HepG2 (cell line): ENCODE measurements at regions not wholly inside any gene's neighbourhood (a gene's known extent, or its start where the extent isn't known, plus 50 kb on each side); places are given as distances from the start of the nearest gene placed in this dataset.

ENCODE experiments used
- ATAC-seq: fragments of 200-7000 bp; cut with Tn5 transposase; 3 replicates; pipeline ENCODE4 v1.9.1; 2020; ENCODE audit warnings: mild to moderate bottlenecking, moderate library complexity
- BruUV-seq: library from RNA; stranded (reverse); fragments of 400-500 nt; replicated peaks from 2 replicates; lab custom pipeline; 2021; lab: Mats Ljungman, UMichigan
- CTCF ChIA-PET: fragments of 300-600 bp; formaldehyde crosslinking; extraction: SDS; loops from one replicate; lab custom pipeline; 2021; ENCODE audit warnings: low total read pairs, inconsistent platforms, low intra/inter-chr PET ratio; lab: Yijun Ruan, JAX
- POLR2A ChIA-PET: fragments of 350-600 bp; sonication (Branson Sonifier 250); formaldehyde crosslinking; loops from one replicate; lab custom pipeline; 2020; ENCODE audit warnings: antibody characterized with exemption, inconsistent platforms; lab: Yijun Ruan, JAX
- DNase-seq: peaks from one replicate; pipeline ENCODE4 v3.0.0-alpha.2; 2015; ENCODE audit warnings: low spot score
- FAIRE-seq: peaks from 3 replicates; lab custom pipeline; 2011; peaks lifted over from hg19 to GRCh38; lab: Jason Lieb, UNC
- H2AFZ ChIP-seq: one replicate; pipeline ENCODE4 v1.6.1; 2011; ENCODE audit warnings: low read length, inconsistent platforms
- H3K27ac ChIP-seq: fragments of 300-600 bp; 3 replicates; pipeline ENCODE4 v1.8.0; 2011; ENCODE audit warnings: mixed run types, mild to moderate bottlenecking, mixed read lengths, low read length, inconsistent platforms; ENCODE audit not compliant: insufficient read depth; ENCODE audit errors: extremely low read length
- H3K27me3 ChIP-seq, 2 experiments: fragments of 200-600 bp in 1 of 2; 2 replicates in 1 of 2; 3 replicates in 1 of 2; pipeline versions ENCODE4 v1.6.0 to v1.8.0; 2011; ENCODE audit warnings: low read length in 2 of 2, mild to moderate bottlenecking in 2 of 2, moderate library complexity in 2 of 2, inconsistent platforms in 1 of 2; ENCODE audit not compliant: insufficient read depth in 2 of 2, control insufficient read depth in 1 of 2
- H3K36me3 ChIP-seq, 2 experiments: fragments of 200-600 bp in 1 of 2; replicated peaks in 1 of 2; 2 replicates in 1 of 2; 3 replicates in 1 of 2; pipeline versions ENCODE4 v1.5.1 to v1.8.0; 2011; ENCODE audit warnings: low read length in 2 of 2, inconsistent platforms in 1 of 2; ENCODE audit not compliant: insufficient read depth in 2 of 2, control insufficient read depth in 1 of 2
- H3K4me1 ChIP-seq: 2 replicates; pipeline ENCODE4 v1.5.1; 2012; ENCODE audit warnings: low read length, inconsistent platforms; ENCODE audit not compliant: insufficient read depth
- H3K4me2 ChIP-seq: 2 replicates; pipeline ENCODE4 v1.6.0; 2011; ENCODE audit warnings: low read depth, low read length, inconsistent platforms
- H3K4me3 ChIP-seq, 3 experiments: fragments of 200-600 bp in 1 of 3; sonication (generic), shearing (Covaris generic) in 1 of 3; replicated peaks in 1 of 3; 2 replicates each; pipeline ENCODE4 v1.5.1; 2011 to 2016; ENCODE audit warnings: low read length in 3 of 3, inconsistent platforms in 2 of 3, low read depth in 2 of 3, mild to moderate bottlenecking in 2 of 3, control low read depth in 1 of 3, mixed read lengths in 1 of 3; ENCODE audit not compliant: insufficient read depth in 1 of 3
- H3K79me2 ChIP-seq: one replicate; pipeline ENCODE4 v1.6.1; 2011; ENCODE audit warnings: low read length, inconsistent platforms; ENCODE audit not compliant: insufficient read depth
- H3K9ac ChIP-seq: 2 replicates; pipeline ENCODE4 v1.6.0; 2011; ENCODE audit warnings: mild to moderate bottlenecking, low read depth, low read length, inconsistent platforms; ENCODE audit not compliant: insufficient read depth
- H3K9me3 ChIP-seq: 2 replicates; pipeline ENCODE4 v1.5.1; 2012; ENCODE audit warnings: mild to moderate bottlenecking, low read length
- H4K20me1 ChIP-seq: 2 replicates; pipeline ENCODE4 v1.6.0; 2011; ENCODE audit warnings: inconsistent platforms, mild to moderate bottlenecking, low read length, moderate library complexity; ENCODE audit not compliant: insufficient read depth
- ARNTL ChIP-seq: sonication (generic); formaldehyde crosslinking; IDR thresholded peaks from 2 replicates; pipeline ENCODE4 v1.4.0; 2020; ENCODE audit warnings: mild to moderate bottlenecking, missing genetic modification reagents
- KDM3A ChIP-seq: IDR thresholded peaks from 2 replicates; pipeline ENCODE4 v1.6.1; 2018; ENCODE audit warnings: low read depth, missing compliant biosample characterization
- NR2F1 ChIP-seq, 2 experiments: fragments of 450-650 bp in 1 of 2; formaldehyde crosslinking in 1 of 2; IDR thresholded peaks; 2 replicates each; pipeline versions ENCODE4 v1.5.0 to v1.6.1; 2016 to 2020; ENCODE audit warnings: mild to moderate bottlenecking in 1 of 2, missing compliant biosample characterization in 1 of 2, missing genetic modification reagents in 1 of 2, moderate library complexity in 1 of 2
- ZBTB7A ChIP-seq: sonication (generic); formaldehyde crosslinking; IDR thresholded peaks from 2 replicates; pipeline ENCODE4 v1.8.0; 2022; ENCODE audit warnings: mild to moderate bottlenecking, missing genetic modification reagents
- ZNF781 ChIP-seq: sonication (generic); formaldehyde crosslinking; IDR thresholded peaks from 2 replicates; pipeline ENCODE4 v1.5.1; 2020; ENCODE audit warnings: borderline replicate concordance, mild to moderate bottlenecking, missing genetic modification reagents; ENCODE audit errors: not compliant biosample characterization
- WGBS: methylation state at CpG from one replicate; pipeline ENCODE4 v1.1.6; 2017; ENCODE audit warnings: low lambda C conversion rate; 5-methylcytosine and 5-hydroxymethylcytosine counted together
- in situ Hi-C: cut with HindIII; loops from 2 replicates; pipeline ENCODE4 v1.10.0; 2017; ENCODE audit warnings: low pct_unique_long_range_greater_than_20kb; ENCODE audit not compliant: extremely low pct_ligation_motif_present
- intact Hi-C: fragments of 100-400 bp; cut with micrococcal nuclease; formaldehyde crosslinking; loops from one replicate; pipeline ENCODE4 v1.10.0; 2022; ENCODE audit not compliant: unreplicated experiment
- TF ChIP-seq, protein P1 (sequence below): sonication (generic); formaldehyde crosslinking; conservative IDR thresholded peaks from 2 replicates; pipeline ENCODE4 v1.8.1; 2023; ENCODE audit warnings: missing genetic modification reagents
- TF ChIP-seq, protein P2 (sequence below): sonication (generic); formaldehyde crosslinking; IDR thresholded peaks from 2 replicates; pipeline ENCODE4 v1.4.0; 2020; ENCODE audit warnings: missing genetic modification reagents, borderline replicate concordance
- TF ChIP-seq, protein P3 (sequence below), 2 experiments: sonication (generic) in 1 of 2; formaldehyde crosslinking in 1 of 2; IDR thresholded peaks; 2 replicates each; pipeline versions ENCODE4 v1.5.1 to v1.6.1; 2011 to 2020; ENCODE audit warnings: borderline replicate concordance in 1 of 2, low read depth in 1 of 2, low read length in 1 of 2, mild to moderate bottlenecking in 1 of 2, missing genetic modification reagents in 1 of 2, moderate library complexity in 1 of 2

DNA sequence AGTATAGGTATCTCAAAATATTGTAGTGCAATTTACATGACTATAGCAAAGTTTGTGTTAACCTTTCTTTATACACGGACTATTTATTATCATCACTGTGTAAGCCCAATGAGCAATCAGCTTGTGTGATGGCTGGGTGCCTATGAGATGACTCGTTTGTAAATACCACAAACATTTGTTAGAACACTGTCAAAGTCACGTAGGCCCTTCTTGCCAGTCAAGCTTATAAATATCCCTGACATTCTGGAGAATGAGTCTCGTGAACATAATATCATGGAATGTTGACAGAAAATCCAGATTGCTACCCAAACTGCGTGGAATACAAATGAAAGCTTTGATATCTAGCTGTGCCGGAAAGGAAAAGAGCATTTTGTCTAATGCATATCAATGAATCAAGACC, 648.3 kb upstream of the MDGA2 start:
- Histone ChIP-seq H3K9me3 (peaks cover 17% of the 10 kb centered on the region; the same call in 1 of the 2 replicates), H4K20me1 (no peaks in the 10 kb centered on the region), H3K9ac (no peak overlapping the region), H3K4me1 (no peaks in the 10 kb centered on the region), H3K4me3 (no peak overlapping the region), H2AFZ (no peak overlapping the region)
- 2% methylated on average over 6 of the region's 6 CpGs for WGBS
- FAIRE-seq, result no peak
- CTCF ChIA-PET, result no interaction called here
- in situ Hi-C loops, result no loop called here
- no peak for ATAC-seq
- TF ChIP-seq ZBTB7A, result no peak
- no peak for TF ChIP-seq ARNTL (CRISPR knock-in tag)
- TF ChIP-seq, protein P1, sequence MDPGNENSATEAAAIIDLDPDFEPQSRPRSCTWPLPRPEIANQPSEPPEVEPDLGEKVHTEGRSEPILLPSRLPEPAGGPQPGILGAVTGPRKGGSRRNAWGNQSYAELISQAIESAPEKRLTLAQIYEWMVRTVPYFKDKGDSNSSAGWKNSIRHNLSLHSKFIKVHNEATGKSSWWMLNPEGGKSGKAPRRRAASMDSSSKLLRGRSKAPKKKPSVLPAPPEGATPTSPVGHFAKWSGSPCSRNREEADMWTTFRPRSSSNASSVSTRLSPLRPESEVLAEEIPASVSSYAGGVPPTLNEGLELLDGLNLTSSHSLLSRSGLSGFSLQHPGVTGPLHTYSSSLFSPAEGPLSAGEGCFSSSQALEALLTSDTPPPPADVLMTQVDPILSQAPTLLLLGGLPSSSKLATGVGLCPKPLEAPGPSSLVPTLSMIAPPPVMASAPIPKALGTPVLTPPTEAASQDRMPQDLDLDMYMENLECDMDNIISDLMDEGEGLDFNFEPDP, result no peak
- TF ChIP-seq, protein P2, sequence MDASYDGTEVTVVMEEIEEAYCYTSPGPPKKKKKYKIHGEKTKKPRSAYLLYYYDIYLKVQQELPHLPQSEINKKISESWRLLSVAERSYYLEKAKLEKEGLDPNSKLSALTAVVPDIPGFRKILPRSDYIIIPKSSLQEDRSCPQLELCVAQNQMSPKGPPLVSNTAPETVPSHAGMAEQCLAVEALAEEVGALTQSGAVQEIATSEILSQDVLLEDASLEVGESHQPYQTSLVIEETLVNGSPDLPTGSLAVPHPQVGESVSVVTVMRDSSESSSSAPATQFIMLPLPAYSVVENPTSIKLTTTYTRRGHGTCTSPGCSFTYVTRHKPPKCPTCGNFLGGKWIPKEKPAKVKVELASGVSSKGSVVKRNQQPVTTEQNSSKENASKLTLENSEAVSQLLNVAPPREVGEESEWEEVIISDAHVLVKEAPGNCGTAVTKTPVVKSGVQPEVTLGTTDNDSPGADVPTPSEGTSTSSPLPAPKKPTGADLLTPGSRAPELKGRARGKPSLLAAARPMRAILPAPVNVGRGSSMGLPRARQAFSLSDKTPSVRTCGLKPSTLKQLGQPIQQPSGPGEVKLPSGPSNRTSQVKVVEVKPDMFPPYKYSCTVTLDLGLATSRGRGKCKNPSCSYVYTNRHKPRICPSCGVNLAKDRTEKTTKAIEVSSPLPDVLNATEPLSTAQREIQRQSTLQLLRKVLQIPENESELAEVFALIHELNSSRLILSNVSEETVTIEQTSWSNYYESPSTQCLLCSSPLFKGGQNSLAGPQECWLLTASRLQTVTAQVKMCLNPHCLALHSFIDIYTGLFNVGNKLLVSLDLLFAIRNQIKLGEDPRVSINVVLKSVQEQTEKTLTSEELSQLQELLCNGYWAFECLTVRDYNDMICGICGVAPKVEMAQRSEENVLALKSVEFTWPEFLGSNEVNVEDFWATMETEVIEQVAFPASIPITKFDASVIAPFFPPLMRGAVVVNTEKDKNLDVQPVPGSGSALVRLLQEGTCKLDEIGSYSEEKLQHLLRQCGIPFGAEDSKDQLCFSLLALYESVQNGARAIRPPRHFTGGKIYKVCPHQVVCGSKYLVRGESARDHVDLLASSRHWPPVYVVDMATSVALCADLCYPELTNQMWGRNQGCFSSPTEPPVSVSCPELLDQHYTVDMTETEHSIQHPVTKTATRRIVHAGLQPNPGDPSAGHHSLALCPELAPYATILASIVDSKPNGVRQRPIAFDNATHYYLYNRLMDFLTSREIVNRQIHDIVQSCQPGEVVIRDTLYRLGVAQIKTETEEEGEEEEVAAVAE, result no peak
- no peak for TF ChIP-seq NR2F1 (CRISPR knock-in tag; IDR thresholded peaks at IDR 0.05)
- TF ChIP-seq KDM3A (CRISPR knock-in tag), result no peak
- no peak for TF ChIP-seq ZNF781 (CRISPR knock-in tag)
- TF ChIP-seq, protein P3, sequence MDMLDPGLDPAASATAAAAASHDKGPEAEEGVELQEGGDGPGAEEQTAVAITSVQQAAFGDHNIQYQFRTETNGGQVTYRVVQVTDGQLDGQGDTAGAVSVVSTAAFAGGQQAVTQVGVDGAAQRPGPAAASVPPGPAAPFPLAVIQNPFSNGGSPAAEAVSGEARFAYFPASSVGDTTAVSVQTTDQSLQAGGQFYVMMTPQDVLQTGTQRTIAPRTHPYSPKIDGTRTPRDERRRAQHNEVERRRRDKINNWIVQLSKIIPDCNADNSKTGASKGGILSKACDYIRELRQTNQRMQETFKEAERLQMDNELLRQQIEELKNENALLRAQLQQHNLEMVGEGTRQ (IDR thresholded peaks at IDR 0.05; ENCODE audit: low read depth, low read length), result no peak
- TF ChIP-seq, protein P3 (CRISPR knock-in tag; IDR thresholded peaks at IDR 0.05; ENCODE audit: borderline replicate concordance), result no peak
- TF ChIP-seq, all 625 proteins: peak for 0
- no peaks in the 10 kb centered on the region for H3K79me2 ChIP-seq
- no peak overlapping the region for H3K4me2 ChIP-seq
- intact Hi-C loops, result no loop called here
- no peaks in the 10 kb centered on the region for H3K36me3 ChIP-seq
- POLR2A ChIA-PET, result no interaction called here
- no peak overlapping the region for H3K27ac ChIP-seq
- DNase-seq, result no peak
- H3K27me3 ChIP-seq, result no peaks in the 10 kb centered on the region
- no TSS peak for BruUV-seq
